ENCODE measurements at regions not wholly inside any gene's neighbourhood (a gene's known extent, or its start where the extent isn't known, plus 50 kb on each side); places are given as distances from the start of the nearest gene placed in this dataset.
A peak's percentile ranks its signal among the peaks of the same experiment; 100 is the strongest.

DNA sequence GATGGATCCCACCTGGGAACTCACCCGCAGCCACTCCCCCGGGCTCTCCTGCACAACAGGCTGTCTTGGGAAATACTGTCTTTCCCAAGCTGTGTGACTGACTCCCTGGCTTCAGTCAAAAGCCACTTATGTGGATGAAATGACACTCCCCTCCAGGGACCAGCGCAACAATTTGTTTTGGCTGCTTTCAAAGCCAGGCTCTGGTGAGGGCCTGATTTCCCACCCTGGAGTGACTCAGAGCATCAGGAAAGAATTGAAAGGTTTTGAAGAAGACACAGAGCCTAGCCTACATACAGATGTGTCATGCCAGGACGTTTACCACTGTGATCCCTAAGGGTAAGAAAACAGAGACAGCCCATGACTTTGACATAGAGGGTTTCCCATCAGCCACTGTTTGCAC lies 550.5 kb downstream of the MIAT start:
- intact Hi-C loops (cut with DNase I) = no loop called here
- no peak for ATAC-seq
- DNase-seq = no peak

DNA sequence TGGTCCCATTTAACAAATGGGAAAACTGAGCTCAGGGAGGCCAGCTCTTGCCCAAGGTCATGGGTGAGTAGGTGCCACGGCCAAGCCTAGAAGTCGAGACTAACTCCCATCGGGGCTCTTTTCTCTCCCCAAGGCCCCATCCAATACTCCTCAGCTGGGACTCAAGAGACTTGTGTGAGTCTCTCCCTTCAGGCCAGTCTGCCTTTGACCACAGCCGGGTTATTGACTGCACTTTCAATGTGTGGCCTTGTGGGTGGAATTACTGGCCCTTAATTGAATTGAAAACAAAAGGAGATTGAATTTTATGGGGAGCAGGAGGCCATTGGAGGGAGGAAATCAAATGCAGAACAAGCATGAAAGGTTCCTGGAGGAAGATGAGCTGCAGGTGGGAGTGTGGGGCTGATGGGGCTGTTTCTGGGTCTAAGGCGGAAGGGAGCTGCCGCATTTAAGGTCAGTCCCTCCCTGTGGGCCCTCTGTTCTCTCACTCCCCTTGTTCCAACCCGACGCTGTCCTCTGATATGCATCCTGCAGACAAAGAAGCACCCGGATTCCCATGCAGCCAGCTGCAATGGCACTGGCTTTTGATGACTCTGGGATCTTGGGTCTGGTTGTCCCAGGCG lies 552.8 kb downstream of the MIAT start:
- DNase-seq (no peak), ATAC-seq (no peak)
- intact Hi-C loops (cut with DNase I) = no loop called here

DNA sequence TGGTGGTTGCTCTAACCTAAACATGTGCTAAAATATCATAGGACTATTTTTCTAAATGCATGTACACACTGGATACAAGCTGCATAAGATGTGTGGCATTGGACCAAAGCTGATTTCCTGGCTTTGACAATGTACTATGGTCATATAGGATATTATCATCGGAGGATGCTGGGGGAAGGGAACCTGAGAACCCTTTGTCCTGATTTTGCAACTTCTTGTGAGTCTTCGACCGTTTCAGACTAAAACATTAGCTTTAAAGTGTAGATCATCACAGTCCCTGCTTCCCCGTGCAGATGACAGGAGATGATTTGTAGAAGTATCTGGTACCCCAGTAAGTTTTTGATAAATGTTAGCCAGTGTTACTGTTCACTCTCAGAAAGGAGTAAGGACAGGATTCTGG lies 554.7 kb downstream of the MIAT start:
- ATAC-seq (no peak), DNase-seq (no peak)
- intact Hi-C loops (cut with DNase I) = no loop called here

DNA sequence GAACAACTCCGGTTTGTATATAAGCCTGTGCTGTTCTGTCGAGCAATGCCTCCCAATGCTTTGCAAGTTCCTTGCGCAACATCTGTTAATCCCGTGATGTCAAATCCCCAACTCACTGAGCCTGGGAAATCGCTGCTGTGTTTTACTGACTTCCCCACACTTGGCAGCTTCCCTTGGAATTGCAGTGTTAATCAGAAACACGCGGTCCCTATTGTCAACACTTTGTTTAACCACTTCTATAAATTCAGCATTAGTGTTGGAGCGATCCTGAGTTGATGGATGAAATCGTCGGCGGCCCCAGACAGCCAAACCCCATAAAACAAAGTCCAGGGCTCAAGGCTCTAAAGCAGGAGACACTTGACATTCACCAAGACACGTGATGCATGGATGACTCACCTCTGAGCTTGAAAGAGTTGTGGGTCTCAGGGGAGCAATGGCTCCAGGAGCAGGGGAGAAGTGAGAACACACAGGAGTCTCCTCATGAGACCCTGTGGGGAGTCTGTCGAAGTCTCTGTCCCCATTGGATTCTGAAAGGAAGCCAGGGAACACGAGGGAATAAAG lies 555.3 kb downstream of the MIAT start:
- peak; percentile 75 for DNase-seq
- ATAC-seq = peak; percentile 72 to 83
- intact Hi-C loops (cut with DNase I) = no loop called here

DNA sequence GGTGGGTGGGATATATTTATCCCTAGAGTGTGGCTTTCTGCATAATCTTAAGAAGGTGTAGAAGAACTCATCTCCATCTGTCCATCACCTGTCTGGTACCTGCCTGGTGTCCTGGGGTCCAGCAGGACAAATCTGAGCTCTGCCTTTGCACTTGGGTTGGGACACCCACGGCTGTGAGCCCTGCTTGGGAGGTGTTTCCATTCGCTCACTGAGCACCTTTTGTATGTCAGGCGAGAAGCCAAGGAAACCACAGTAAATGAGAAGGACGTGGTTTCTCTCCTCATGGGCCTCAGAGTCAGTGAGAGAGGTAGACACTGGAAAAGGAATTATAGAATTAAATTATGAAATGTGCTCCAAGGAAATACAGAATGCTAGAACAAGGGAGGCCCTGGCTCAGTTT lies 555.9 kb downstream of the MIAT start:
- DNase-seq (no peak), ATAC-seq (no peak)
- intact Hi-C loops (cut with DNase I) = no loop called here

DNA sequence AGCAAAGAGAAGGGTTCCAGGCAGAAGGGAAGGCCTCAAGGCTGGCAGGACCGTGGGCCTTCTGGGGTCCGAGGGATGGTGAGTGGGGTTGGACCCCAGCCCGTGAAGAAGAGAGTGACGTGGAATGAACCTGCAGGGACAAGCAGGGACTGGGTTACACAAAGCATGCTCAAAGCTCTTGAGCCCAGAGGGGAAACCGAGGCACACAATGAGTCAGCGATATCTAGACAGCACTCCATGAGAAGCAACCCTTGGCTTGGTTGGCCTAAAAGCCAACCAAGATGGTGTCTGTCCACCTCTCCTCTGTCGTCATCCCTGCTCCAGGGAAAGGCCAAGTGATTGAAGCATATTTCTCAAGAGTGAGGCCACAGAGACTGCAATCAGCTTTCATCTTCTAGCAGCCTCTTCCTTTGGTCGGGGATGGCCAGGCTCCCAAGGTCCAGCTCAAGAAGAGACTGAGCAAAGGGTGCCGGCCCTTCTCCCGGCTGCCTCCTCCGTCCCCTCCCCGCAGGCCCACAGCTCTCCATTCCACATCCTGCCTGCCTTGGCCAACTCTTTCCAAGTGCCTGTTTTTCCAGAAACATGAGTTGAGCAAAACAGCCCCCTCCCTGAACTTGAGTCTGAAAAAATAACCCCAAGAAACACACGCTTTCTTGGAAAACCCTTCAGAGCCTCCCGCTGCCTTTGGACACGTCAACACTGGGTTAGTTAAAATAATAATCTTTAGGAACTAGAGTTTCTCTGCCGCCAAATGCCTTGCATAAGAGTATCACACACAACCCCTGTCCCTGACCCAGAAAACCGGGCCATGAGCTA lies 556.6 kb downstream of the MIAT start:
- intact Hi-C loops (cut with DNase I) = no loop called here

DNA sequence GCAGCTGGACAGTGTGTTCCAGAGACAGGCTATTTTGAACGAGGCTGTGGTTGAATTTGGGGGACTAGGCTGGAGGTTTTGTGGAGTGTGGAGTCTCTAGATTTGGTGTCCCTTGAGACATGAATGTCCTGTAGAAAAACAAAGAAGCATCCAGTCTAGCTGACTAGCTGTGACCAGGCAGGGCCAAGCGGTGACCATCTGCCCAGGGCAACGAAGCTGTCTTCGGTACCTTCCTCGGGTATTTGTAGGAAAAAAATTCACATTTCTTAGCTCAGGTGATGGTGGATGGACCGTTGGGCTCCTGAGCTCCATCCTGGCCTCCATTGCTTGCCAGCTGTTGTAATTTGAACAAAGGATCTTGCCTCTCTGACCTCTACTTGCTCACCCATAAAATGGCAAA lies 557.3 kb downstream of the MIAT start:
- intact Hi-C loops (cut with DNase I) = no loop called here
- ATAC-seq (no peak), DNase-seq (no peak)

More for the DNA sequence above, 556.6 kb downstream of the MIAT start:
- DNase-seq (peak; percentile 78), ATAC-seq (peak; percentile 62 to 71)

DNA sequence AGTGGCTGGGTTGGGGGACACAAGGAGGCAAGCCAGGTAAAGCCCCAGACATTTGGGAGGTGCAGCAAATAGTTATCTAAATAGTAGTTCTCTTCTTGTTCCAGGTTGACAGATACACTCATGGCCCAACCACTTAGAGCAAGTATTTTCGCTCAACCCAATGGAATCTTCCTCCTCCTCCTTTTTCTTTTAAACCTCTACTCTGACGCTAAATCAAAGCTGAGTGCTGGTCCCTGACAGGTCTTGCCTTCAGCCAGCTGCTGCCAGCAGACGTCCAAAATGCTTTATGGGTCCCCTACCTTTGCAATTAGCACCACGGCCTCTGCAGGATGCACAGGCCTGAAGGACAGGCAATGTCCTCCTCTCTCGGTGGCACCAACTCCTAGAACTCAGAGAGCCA lies 558.5 kb downstream of the MIAT start:
- ATAC-seq (no peak), DNase-seq (no peak)
- intact Hi-C loops (cut with DNase I) = no loop called here

DNA sequence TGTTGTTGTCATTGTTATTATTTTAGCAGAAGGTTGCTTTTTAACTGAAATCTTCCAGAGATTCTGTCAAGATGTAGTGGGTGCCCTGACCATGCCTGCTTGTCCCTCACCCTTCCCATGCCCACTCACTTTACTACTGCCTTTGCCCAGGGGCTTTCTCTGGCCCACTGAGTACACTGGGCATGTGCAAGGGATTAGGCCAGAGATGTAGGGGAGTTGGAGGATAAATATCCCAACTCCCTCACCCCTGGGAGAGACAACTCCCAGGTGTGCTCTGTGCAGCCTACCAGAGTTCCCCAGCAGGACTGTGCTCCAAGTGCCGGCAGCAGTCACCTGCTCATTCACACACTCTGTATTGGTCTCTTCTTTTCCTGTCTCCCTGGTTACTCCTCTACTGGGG lies 559.1 kb downstream of the MIAT start:
- ATAC-seq = no peak
- DNase-seq = no peak
- intact Hi-C loops (cut with DNase I) = no loop called here

DNA sequence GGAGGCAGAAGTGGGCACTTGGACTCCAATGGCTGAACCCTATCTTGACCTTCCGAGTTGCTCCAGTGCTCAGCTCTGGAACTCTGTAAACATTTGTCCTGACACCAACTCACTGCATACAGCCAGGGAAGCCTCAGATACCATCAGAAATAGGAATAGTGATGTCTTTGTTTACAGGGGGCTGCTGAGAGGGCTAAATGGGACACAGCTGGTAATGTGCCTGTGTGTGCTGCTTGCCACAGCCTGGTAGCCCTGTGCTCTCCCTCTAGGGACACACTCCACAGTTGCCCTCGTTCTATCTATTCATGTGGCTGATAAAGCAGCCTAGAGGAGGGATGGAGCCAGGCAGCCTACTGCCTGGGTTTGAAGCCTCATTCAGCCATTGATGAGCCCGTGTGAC lies 559.8 kb downstream of the MIAT start:
- ATAC-seq (no peak), DNase-seq (no peak)
- intact Hi-C loops (cut with DNase I) = no loop called here

DNA sequence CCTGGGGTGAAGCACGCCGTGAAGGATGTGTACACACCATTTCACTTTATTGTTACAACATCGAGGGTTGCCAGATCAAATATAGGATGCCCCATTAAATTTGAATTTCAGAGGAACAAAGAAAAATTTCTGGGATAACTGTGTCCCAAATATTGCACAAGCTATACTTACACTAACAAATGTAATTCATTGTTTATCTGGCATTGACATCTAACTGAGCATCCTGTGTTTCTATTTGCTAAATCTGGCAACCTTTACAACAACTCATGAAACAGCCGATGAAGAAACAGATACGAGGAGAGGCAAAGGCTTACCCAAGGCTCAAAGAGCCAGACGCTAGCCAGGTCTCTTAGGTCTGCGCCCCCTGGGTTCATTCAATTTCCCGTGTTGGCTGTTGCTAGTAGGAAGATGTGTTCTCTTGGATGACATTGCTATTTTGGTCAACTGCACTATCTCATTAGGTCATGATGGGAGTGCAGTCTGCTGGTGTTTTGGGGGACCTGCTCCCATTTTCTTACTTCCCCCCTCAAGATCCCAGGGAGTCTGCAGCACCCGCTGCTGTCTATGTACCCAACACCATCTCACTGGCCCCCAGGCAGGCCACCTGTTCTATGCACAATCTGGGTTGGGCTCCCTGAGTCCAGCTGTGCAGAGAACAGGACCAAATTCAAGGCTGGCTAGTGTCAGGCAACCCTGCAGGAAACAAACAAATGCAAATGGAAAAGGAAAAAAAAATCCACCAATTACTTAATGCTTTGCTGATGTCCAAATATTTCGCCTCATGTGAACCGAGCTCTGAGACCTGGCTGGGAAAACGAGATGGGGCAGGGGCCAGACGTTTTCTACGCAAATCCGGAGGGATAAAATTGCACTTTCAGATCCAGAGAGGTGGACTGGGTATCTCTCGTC lies 560.9 kb downstream of the MIAT start:
- ATAC-seq = peak; percentile 25 to 48
- intact Hi-C loops (cut with DNase I) = no loop called here
- no peak for DNase-seq

DNA sequence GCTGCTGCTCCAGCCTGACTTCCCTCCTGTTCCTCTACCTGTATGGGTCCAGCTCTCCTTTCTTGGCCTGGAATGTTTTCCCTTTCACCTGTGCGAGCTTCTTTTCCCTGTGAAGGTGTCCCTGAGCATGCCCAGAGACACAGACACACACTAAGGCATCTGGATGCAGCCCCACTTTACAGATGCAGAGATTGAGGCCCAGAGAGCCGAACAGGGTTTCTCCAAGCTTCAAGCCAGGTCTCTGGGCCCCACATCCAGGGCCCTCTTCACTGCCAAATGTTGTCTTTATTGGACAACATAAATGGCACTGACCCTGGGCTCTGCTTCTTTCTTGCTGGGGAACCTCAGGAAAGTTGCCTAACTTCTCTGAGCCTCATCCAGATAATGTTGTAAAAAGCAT lies 561.6 kb downstream of the MIAT start:
- intact Hi-C loops (cut with DNase I) = no loop called here
- ATAC-seq (no peak), DNase-seq (no peak)

DNA sequence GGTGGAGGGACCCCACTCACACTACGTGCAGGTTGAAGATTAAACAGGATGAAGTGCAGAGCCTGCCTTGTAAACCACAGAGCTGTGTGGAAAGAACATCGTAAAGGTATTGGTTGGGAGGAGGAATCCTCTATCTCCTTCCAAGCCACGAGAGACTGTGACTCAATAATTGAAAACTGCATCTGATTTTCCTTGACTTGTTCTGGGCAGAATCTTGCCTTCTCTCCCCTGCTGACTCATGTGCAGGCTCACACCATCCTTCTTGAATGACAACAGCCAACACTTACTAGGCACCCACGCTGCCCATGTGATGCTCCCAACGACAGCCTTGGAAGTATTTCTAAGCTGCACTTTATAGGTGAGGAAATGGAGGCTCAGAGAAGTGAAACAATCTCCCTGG lies 563.0 kb downstream of the MIAT start:
- intact Hi-C loops (cut with DNase I) = no loop called here
- no peak for DNase-seq
- peak in 1 of 2 donors; percentile 60 for ATAC-seq

DNA sequence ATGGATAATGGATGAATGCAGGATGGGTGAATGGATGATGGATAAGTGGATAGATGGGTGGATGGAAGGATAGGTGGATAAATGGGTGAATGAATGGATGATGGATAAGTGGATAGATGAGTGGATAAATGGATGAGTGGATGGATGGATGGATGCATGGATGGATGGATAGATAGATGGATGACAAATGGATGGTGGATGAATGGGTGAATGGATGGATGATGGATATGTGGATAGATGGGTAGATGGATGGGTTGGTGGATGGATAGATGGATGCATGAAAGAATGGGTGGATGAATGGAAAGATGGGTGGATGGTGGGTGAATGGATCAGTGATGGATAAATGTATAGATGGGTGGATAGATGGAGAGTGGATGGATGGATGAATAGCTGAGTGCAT lies 564.8 kb downstream of the MIAT start:
- no peak for ATAC-seq
- intact Hi-C loops (cut with DNase I) = no loop called here
- no peak for DNase-seq

DNA sequence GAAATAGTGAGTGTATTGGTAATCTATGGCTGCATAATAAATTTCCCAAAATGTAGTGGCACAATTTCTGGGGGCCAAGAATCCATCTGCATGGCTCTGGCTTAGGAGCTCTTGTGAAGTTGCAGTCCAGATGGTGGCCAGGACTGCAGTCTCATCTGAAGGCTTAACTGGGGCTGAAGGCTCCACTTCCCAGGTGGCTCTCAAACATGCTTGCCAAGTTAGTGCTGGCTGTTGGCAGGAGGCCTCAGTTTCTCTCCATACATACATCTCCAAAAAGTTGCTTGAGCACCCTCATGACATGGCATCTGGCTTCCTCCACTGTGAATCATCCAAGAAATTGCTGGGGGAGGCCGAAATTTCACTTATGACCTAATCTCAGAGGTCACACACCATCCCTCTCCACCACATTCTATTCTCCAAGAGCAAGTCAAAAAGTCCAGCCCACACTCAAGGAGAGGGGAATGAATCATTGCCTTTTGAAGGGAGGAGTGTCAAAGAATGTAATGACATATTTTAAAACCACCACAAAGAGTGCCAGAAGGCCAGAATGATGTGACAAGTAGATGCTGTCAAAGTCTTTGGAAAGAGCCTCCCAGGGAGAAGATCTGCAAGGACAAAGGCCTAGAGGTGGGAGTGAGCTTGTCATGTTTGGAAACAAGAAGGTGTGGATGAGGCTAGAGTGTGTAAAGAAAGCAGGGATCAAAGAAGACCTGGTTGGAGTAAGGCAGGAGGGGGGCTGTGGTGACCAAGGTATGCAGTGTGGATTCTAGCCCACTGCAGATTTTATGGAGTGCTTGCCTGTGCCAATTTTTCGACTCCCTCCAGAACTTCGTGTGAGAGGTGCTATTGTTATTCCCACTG lies 566.2 kb downstream of the MIAT start:
- no peak for DNase-seq
- intact Hi-C loops (cut with DNase I) = no loop called here
- ATAC-seq = peak; percentile 35 to 77

DNA sequence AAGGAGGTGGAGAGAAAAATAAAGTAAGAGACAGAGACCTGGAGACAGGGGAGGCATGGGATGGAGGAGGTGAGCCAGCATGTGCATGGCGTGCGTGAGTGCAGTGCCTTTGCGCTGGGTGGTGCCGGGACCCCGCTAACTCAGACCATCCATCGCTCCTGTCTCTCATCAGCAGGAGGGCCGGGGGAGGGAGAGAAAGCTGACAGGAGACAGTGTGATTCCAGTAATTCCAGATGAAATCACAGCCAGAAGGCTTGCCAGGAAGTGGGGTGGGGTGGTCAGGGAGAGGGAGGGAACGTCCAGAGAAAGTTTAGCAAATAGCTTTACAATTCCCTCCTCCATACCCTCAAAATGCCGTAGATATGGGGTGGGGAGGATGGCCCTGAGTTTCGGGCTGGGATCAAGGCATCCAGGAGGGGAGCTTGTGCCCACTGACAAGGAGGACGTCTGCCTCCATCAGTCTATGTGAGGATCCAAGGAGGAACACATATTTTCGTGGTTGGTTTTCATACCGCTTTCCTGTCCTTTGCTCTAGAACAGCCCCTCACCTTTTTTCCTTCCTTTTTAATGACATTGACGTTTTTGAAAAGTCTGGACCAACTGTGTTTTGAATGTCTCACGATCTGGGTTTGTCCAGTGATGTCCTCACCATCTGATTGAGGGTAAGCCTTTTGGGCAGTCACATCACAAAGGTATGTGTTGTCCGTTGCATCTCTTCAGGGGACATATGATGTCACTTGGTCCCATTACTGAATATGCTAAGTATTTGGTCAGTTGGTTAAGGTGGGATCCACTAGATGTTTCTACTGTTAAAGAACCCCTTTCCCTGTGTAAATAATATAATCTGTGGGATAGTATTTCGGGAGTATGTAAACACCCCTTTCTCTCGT lies 567.3 kb downstream of the MIAT start:
- ATAC-seq = peak; percentile 59 to 81
- intact Hi-C loops (cut with DNase I) = no loop called here
- DNase-seq = peak; percentile 57

DNA sequence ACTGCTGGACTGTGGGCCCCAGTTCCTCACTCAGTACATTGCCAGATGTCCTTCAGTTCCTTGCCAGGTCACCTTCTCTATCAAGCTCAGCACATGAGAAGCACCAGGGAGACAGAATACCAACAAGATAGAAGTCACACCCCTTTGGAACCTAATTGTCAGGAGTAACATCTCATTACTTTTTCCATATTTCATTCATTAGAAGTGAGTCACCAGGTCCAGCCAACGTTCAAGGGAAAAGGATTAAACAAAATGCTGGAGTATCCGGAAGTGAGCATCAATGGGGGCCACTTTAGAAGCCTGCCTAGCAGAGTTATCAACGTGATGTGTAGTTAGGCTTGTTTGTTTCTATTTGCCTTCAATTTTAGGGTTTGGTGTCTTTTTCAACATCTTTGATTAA lies 569.3 kb downstream of the MIAT start:
- DNase-seq = no peak
- no peak for ATAC-seq
- intact Hi-C loops (cut with DNase I) = no loop called here

DNA sequence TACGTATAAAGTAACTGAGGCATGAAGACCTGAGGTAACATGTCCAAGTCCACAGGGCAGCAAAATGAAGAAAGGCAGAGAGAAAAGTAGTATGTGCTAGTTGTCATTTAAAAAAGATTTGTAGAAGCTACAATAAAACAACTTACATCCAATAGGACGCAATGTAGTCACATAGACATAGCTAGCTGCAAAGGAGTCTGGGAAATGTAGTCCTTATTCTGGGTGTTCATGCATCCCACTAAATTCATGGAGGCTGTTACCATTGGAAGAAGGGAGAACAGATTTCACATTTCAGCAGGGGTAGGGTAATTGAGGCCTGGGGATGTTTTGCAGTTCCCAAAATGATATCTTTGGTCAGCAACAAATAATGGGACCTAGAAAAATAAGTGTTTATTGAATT lies 571.4 kb downstream of the MIAT start:
- intact Hi-C loops (cut with DNase I) = no loop called here
- no peak for DNase-seq
- ATAC-seq = no peak
